ENCODE measurements at regions not wholly inside any gene's neighbourhood (a gene's known extent, or its start where the extent isn't known, plus 50 kb on each side); places are given as distances from the start of the nearest gene placed in this dataset.

DNA sequence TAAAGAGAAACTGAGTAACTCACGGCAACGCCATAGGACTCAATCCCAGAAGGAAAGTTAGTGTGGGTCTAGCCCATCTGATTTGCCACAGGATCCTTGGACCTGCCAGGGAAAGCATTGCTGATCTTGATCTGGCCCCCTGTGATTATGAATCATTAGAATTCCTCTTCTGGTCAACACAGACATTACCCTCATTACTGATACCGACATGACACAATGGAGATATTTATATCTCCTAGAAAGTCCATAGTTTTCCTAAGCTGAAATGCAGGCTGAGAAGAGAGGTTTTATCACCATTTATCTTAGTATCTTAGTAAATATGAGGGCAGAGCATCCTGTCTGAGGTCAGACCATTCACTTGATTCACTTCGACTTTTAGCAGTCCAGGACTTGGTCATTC lies 75.5 kb upstream of the CCDC68 start:
- Histone ChIP-seq H3K36me3 (ENCODE audit: control insufficient read depth, insufficient read depth, low read length) (no peaks in the 10 kb centered on the region), H3K27me3 (replicated peaks; ENCODE audit: control insufficient read depth, insufficient read depth, low read length) (no peaks in the 10 kb centered on the region), H3K4me3 (replicated peaks; ENCODE audit: low read depth, low read length) (no peak overlapping the region)
- DNase-seq (ENCODE audit: extremely low read depth, insufficient read length) = no peak
- TF ChIP-seq, protein P1, sequence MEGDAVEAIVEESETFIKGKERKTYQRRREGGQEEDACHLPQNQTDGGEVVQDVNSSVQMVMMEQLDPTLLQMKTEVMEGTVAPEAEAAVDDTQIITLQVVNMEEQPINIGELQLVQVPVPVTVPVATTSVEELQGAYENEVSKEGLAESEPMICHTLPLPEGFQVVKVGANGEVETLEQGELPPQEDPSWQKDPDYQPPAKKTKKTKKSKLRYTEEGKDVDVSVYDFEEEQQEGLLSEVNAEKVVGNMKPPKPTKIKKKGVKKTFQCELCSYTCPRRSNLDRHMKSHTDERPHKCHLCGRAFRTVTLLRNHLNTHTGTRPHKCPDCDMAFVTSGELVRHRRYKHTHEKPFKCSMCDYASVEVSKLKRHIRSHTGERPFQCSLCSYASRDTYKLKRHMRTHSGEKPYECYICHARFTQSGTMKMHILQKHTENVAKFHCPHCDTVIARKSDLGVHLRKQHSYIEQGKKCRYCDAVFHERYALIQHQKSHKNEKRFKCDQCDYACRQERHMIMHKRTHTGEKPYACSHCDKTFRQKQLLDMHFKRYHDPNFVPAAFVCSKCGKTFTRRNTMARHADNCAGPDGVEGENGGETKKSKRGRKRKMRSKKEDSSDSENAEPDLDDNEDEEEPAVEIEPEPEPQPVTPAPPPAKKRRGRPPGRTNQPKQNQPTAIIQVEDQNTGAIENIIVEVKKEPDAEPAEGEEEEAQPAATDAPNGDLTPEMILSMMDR (IDR thresholded peaks at IDR 0.05; ENCODE audit: insufficient read depth, low read length, poor library complexity, severe bottlenecking) = no peak

DNA sequence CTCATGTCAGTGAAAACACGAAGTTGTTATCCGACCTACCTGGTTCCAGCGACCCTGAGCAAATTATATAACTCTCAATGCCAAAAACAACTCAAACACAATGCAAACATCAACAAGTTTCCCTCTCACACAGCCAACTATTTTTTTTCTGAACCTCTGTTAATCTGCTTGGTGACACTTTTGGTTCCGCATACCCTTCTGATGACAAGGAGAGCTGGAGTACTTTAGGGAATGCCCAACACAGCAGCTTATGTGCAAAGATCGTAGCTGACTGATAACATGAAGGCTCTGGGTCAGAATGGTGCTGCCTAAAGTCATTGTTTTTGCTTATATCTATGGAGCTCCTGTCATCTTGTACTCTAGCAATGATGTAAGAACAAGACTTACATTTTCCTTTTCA lies 72.7 kb upstream of the CCDC68 start:
- DNase-seq (ENCODE audit: extremely low read depth, insufficient read length) = no peak
- TF ChIP-seq, protein P1 (IDR thresholded peaks at IDR 0.05; ENCODE audit: insufficient read depth, low read length, poor library complexity, severe bottlenecking) = no peak
- Histone ChIP-seq H3K4me3 (replicated peaks; ENCODE audit: low read depth, low read length) (no peak overlapping the region), H3K36me3 (ENCODE audit: control insufficient read depth, insufficient read depth, low read length) (no peaks in the 10 kb centered on the region), H3K27me3 (replicated peaks; ENCODE audit: control insufficient read depth, insufficient read depth, low read length) (no peaks in the 10 kb centered on the region)

DNA sequence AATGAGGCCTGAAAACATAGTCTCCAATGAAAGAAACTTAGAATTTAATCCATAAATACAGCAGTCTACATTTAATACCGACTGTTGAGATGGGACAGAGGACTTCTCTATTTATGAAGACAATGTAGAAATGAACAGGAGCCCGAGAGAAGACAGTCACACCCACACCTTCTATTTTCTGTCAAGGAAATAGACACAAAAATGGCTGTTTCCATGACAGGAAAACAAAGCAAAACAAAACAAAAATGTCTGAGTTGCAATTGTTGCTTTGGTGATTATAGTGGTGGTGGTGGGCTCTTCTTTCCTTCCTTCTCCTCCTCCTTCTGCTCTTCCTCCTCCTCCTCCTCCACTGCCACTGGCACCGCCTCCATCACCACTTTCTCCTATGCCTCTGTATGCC lies 72.3 kb upstream of the CCDC68 start:
- TF ChIP-seq, protein P1 (IDR thresholded peaks at IDR 0.05; ENCODE audit: insufficient read depth, low read length, poor library complexity, severe bottlenecking) = no peak

DNA sequence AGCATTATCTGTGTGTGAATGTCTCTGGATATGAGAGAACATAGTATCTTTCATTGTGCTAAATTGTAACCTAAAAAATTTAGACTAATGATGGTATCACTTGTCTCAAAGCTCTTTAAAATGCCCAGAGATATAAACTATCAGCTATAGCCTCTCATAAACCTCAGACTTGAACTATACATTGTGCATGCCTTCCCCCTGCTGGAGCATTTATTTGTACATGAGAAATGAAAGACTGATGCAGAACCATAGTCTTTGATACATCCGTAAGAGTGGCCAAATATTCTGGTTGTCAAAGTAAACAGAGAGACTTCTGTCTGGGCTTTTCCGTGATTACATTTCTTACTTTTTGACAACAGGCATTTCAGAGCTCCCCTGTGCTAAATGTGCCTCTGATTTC lies 71.9 kb upstream of the CCDC68 start:
- Histone ChIP-seq H3K36me3 (ENCODE audit: control insufficient read depth, insufficient read depth, low read length) (no peaks in the 10 kb centered on the region), H3K27me3 (replicated peaks; ENCODE audit: control insufficient read depth, insufficient read depth, low read length) (no peaks in the 10 kb centered on the region), H3K4me3 (replicated peaks; ENCODE audit: low read depth, low read length) (no peak overlapping the region)
- TF ChIP-seq, protein P1 (IDR thresholded peaks at IDR 0.05; ENCODE audit: insufficient read depth, low read length, poor library complexity, severe bottlenecking) = no peak
- DNase-seq (ENCODE audit: extremely low read depth, insufficient read length) = no peak

More for the DNA sequence above, 72.3 kb upstream of the CCDC68 start:
- Histone ChIP-seq H3K36me3 (ENCODE audit: control insufficient read depth, insufficient read depth, low read length) (no peaks in the 10 kb centered on the region), H3K4me3 (replicated peaks; ENCODE audit: low read depth, low read length) (no peak overlapping the region), H3K27me3 (replicated peaks; ENCODE audit: control insufficient read depth, insufficient read depth, low read length) (no peaks in the 10 kb centered on the region)
- DNase-seq (ENCODE audit: extremely low read depth, insufficient read length) = no peak

DNA sequence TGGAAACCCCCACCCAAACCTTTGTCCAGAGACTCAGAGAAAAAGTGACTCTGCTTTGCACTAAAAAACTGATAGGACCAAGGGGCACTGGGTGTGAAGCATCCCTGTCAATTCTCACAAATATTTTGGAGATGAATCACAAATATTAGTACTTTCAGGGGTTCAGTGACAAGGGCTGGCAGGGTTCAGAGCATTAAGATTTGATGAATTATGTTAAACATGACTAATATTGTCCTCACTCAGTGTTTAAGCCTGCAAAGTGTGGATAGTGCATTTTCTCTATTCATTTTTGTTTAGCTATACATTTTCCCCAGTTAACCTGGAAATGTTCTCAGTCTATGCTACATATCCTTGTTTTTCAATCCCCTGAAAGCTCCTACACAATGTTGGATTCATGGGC lies 65.3 kb upstream of the CCDC68 start:
- Histone ChIP-seq H3K36me3 (ENCODE audit: control insufficient read depth, insufficient read depth, low read length) (no peaks in the 10 kb centered on the region), H3K27me3 (replicated peaks; ENCODE audit: control insufficient read depth, insufficient read depth, low read length) (no peaks in the 10 kb centered on the region), H3K4me3 (replicated peaks; ENCODE audit: low read depth, low read length) (no peak overlapping the region)
- TF ChIP-seq, protein P1 (IDR thresholded peaks at IDR 0.05; ENCODE audit: insufficient read depth, low read length, poor library complexity, severe bottlenecking) = no peak
- DNase-seq (ENCODE audit: extremely low read depth, insufficient read length) = no peak

DNA sequence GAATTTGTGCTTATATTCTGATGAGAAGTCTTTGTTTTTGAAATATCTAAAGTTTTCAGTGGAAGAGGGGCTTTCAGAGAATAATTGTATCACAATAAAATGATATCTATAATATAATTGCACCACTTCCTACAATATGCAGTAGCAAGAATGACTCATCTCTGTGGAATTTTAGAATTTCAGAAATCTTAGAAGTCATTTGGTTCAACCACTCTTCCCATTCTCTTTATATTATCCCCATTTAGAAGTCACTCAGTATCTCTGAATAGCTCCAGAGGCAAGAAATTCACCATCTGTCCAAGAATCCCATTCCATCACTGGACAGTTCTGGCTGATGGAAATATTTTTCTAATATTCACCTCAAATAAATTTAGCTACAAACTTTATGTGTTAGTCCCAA lies 59.3 kb upstream of the CCDC68 start:
- Histone ChIP-seq H3K4me3 (replicated peaks; ENCODE audit: low read depth, low read length) (no peak overlapping the region), H3K27me3 (replicated peaks; ENCODE audit: control insufficient read depth, insufficient read depth, low read length) (no peaks in the 10 kb centered on the region), H3K36me3 (ENCODE audit: control insufficient read depth, insufficient read depth, low read length) (no peaks in the 10 kb centered on the region)
- TF ChIP-seq, protein P1 (IDR thresholded peaks at IDR 0.05; ENCODE audit: insufficient read depth, low read length, poor library complexity, severe bottlenecking) = no peak
- no peak for DNase-seq (ENCODE audit: extremely low read depth, insufficient read length)
